ENCODE measurements at regions not wholly inside any gene's neighbourhood (a gene's known extent, or its start where the extent isn't known, plus 50 kb on each side); places are given as distances from the start of the nearest gene placed in this dataset.

- 67 to 90% (median 83%) methylated on average over 4 of the region's 4 CpGs for WGBS, 4 donors
- Histone ChIP-seq H3K4me3 (no peak overlapping the region), H3K36me3 (no peaks in the 10 kb centered on the region), H3K27me3 (no peaks in the 10 kb centered on the region), H3K4me1 (no peaks in the 10 kb centered on the region), H3K27ac (no peak overlapping the region), H3K9me3 (no peaks in the 10 kb centered on the region)
- ATAC-seq (no peak), DNase-seq (no peak)
- no peak for TF ChIP-seq POLR2A (IDR thresholded peaks at IDR 0.05)
- no peak for TF ChIP-seq CTCF (IDR thresholded peaks at IDR 0.05)
- intact Hi-C loops (cut with DNase I): no loop called here
Measured at GRCh38 chr4:19999775-20000414, 251.8 kb upstream of the SLIT2 start.

- Histone ChIP-seq H3K9me3 (no peaks in the 10 kb centered on the region), H3K36me3 (no peaks in the 10 kb centered on the region), H3K4me1 (no peaks in the 10 kb centered on the region), H3K27ac (no peak overlapping the region), H3K27me3 (no peaks in the 10 kb centered on the region), H3K4me3 (no peak overlapping the region)
- intact Hi-C loops (cut with DNase I): no loop called here
- ATAC-seq (no peak), DNase-seq (no peak)
- TF ChIP-seq CTCF (IDR thresholded peaks at IDR 0.05): no peak
- TF ChIP-seq POLR2A (IDR thresholded peaks at IDR 0.05): no peak
- 92 to 98% (median 95%) methylated on average over 1 of the region's 1 CpG for WGBS, 4 donors
Measured at GRCh38 chr4:19999276-19999675, 252.4 kb upstream of the SLIT2 start.

GRCh38 chr4:19993242-19993641 lies 258.5 kb upstream of the SLIT2 start:
- H3K9me3 ChIP-seq: no peaks in the 10 kb centered on the region
- no peak for ATAC-seq

DNA sequence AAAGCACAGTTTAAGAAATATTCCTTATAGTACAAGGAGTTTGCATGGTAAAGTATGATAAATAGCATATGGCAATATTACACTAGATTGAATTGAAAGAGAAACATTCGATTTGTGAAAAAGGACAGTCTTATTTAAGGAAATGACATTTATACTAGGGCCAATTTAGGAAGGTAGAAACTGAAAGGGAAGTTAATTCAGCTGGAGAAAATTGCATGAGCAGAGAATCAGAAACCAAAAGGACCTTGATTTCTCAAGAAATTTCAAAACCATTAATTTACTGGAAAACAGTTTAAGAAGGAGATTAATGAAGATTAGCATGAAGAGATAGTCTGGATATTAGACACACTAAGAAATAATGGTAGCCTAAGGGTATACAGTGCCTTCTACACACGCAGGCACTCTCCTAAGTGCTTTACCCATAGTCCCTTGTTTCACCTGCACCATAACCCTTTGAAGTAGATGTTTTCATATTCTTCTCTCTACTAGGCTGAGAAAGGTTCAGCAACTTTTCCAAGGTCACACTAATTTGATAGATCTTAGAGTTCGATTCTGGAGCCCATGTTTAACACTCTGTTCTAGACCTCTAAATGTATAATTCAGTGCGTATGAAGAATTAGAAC lies 259.1 kb upstream of the SLIT2 start:
- no peaks in the 10 kb centered on the region for H3K4me1 ChIP-seq
- 78 to 88% (median 82%) methylated on average over 4 of the region's 4 CpGs for WGBS, 4 donors
- no peak for TF ChIP-seq POLR2A (IDR thresholded peaks at IDR 0.05)
- TF ChIP-seq CTCF (IDR thresholded peaks at IDR 0.05): no peak
- H3K4me3 ChIP-seq: no peak overlapping the region
- no peaks in the 10 kb centered on the region for H3K27me3 ChIP-seq
- no peaks in the 10 kb centered on the region for H3K36me3 ChIP-seq
- ATAC-seq (no peak), DNase-seq (no peak)
- H3K9me3 ChIP-seq: no peaks in the 10 kb centered on the region
- H3K27ac ChIP-seq: peak overlapping the region in 1 of 12 donors; percentile 43
- intact Hi-C loops (cut with DNase I): no loop called here

More at GRCh38 chr4:19993242-19993641, 258.5 kb upstream of the SLIT2 start:
- H3K4me1 ChIP-seq: no peaks in the 10 kb centered on the region
- peak overlapping the region in 1 of 12 donors; percentile 43 for H3K27ac ChIP-seq
- 59 to 68% (median 64%) methylated on average over 2 of the region's 2 CpGs for WGBS, 4 donors
- no peaks in the 10 kb centered on the region for H3K36me3 ChIP-seq
- no peak overlapping the region for H3K4me3 ChIP-seq
- TF ChIP-seq POLR2A (IDR thresholded peaks at IDR 0.05): no peak
- no peaks in the 10 kb centered on the region for H3K27me3 ChIP-seq
- no peak for DNase-seq
- intact Hi-C loops (cut with DNase I): no loop called here

- no peak overlapping the region for H3K27ac ChIP-seq
- ATAC-seq (no peak), DNase-seq (no peak)
- H3K27me3 ChIP-seq: no peaks in the 10 kb centered on the region
- H3K4me3 ChIP-seq: no peak overlapping the region
- no peaks in the 10 kb centered on the region for H3K4me1 ChIP-seq
- peaks cover 0 to 7% (median 0%) of the 10 kb centered on the region in 12 donors for H3K9me3 ChIP-seq
- H3K36me3 ChIP-seq: no peaks in the 10 kb centered on the region
- no peak for TF ChIP-seq POLR2A (IDR thresholded peaks at IDR 0.05)
- intact Hi-C loops (cut with DNase I): no loop called here
Measured at GRCh38 chr4:19987746-19988145, 264.0 kb upstream of the SLIT2 start.

Measured in heart left ventricle (tissue), 16 donors.